NCI-H524 (cell line): ENCODE measurements at regions not wholly inside any gene's neighbourhood (a gene's known extent, or its start where the extent isn't known, plus 50 kb on each side); places are given as distances from the start of the nearest gene placed in this dataset.
A peak's percentile ranks its signal among the peaks of the same experiment; 100 is the strongest.

Experiments
- DNase-seq, 2 experiments: peaks; one replicate each; lab custom pipeline; 2025; lab: John Stamatoyannopoulos, UW

GRCh38 chr4:46684041-46684440 is 225.0 kb downstream of the COX7B2 start:
- DNase-seq, result no peak

- no peak for DNase-seq
Measured at GRCh38 chr4:46676364-46676763, 232.7 kb downstream of the COX7B2 start.

- no peak for DNase-seq
Measured at GRCh38 chr4:46674326-46674725, 234.7 kb downstream of the COX7B2 start.

GRCh38 chr4:46667790-46668189 is 241.3 kb downstream of the COX7B2 start:
- DNase-seq, result no peak

- no peak for DNase-seq
Measured at GRCh38 chr4:46656071-46656470, 253.0 kb downstream of the COX7B2 start.

GRCh38 chr4:46653842-46654241 is 255.2 kb downstream of the COX7B2 start:
- DNase-seq, result no peak

- no peak for DNase-seq
Measured at GRCh38 chr4:46649390-46649789, 259.5 kb upstream of the GABRA2 start.

GRCh38 chr4:46648088-46648744 is 258.3 kb upstream of the GABRA2 start:
- peak; percentile 21 to 69 for DNase-seq

- DNase-seq, result no peak
Measured at GRCh38 chr4:46645126-46645525, 255.2 kb upstream of the GABRA2 start.
